ENCODE measurements at regions not wholly inside any gene's neighbourhood (a gene's known extent, or its start where the extent isn't known, plus 50 kb on each side); places are given as distances from the start of the nearest gene placed in this dataset.
A peak's percentile ranks its signal among the peaks of the same experiment; 100 is the strongest.
"Not testable (repeated sequence)": the region's sequence is repeated elsewhere in the genome, so short reads cannot be mapped to it uniquely, and the experiment has no call there.

- H3K9ac ChIP-seq (ENCODE audit: low read depth in 1 of 2, low read length in 2 of 2) = no peak overlapping the region
- no peak overlapping the region for H3K4me3 ChIP-seq (ENCODE audit: low read length in 2 of 2)
- H3K27ac ChIP-seq (ENCODE audit: low read depth in 2 of 2, low read length in 2 of 2) = no peak overlapping the region
- no peaks in the 10 kb centered on the region for H3K9me3 ChIP-seq (ENCODE audit: control insufficient read depth in 2 of 2, low read length in 2 of 2)
- H3K4me1 ChIP-seq (ENCODE audit: control insufficient read depth in 2 of 2, insufficient read depth in 2 of 2, low read length in 2 of 2) = no peaks in the 10 kb centered on the region
- no peaks in the 10 kb centered on the region for H3K27me3 ChIP-seq (ENCODE audit: control insufficient read depth in 2 of 2, insufficient read depth in 2 of 2, low read length in 2 of 2)
- no peaks in the 10 kb centered on the region for H3K36me3 ChIP-seq (ENCODE audit: control insufficient read depth in 2 of 2, insufficient read depth in 2 of 2, low read length in 2 of 2)
Observed at GRCh38 chr14:71247106-71247505, 339.8 kb downstream of the PCNX1 start.

- Histone ChIP-seq H3K9ac (ENCODE audit: low read depth in 1 of 2, low read length in 2 of 2) (no peak overlapping the region), H3K36me3 (ENCODE audit: control insufficient read depth in 2 of 2, insufficient read depth in 2 of 2, low read length in 2 of 2) (no peaks in the 10 kb centered on the region), H3K4me1 (ENCODE audit: control insufficient read depth in 2 of 2, insufficient read depth in 2 of 2, low read length in 2 of 2) (no peaks in the 10 kb centered on the region), H3K9me3 (ENCODE audit: control insufficient read depth in 2 of 2, low read length in 2 of 2) (no peaks in the 10 kb centered on the region), H3K27ac (ENCODE audit: low read depth in 2 of 2, low read length in 2 of 2) (no peak overlapping the region), H3K4me3 (ENCODE audit: low read length in 2 of 2) (no peak overlapping the region), H3K27me3 (ENCODE audit: control insufficient read depth in 2 of 2, insufficient read depth in 2 of 2, low read length in 2 of 2) (no peaks in the 10 kb centered on the region)
Observed at GRCh38 chr14:71248194-71248593, 340.9 kb downstream of the PCNX1 start.

GRCh38 chr14:71250347-71250746 lies 343.1 kb downstream of the PCNX1 start:
- Histone ChIP-seq H3K27ac (ENCODE audit: low read depth in 2 of 2, low read length in 2 of 2) (no peak overlapping the region), H3K9me3 (ENCODE audit: control insufficient read depth in 2 of 2, low read length in 2 of 2) (no peaks in the 10 kb centered on the region), H3K36me3 (ENCODE audit: control insufficient read depth in 2 of 2, insufficient read depth in 2 of 2, low read length in 2 of 2) (no peaks in the 10 kb centered on the region), H3K9ac (ENCODE audit: low read depth in 1 of 2, low read length in 2 of 2) (no peak overlapping the region), H3K27me3 (ENCODE audit: control insufficient read depth in 2 of 2, insufficient read depth in 2 of 2, low read length in 2 of 2) (no peaks in the 10 kb centered on the region), H3K4me1 (ENCODE audit: control insufficient read depth in 2 of 2, insufficient read depth in 2 of 2, low read length in 2 of 2) (no peaks in the 10 kb centered on the region), H3K4me3 (ENCODE audit: low read length in 2 of 2) (no peak overlapping the region)

GRCh38 chr14:71250791-71251190 lies 343.5 kb downstream of the PCNX1 start:
- H3K36me3 ChIP-seq (ENCODE audit: control insufficient read depth in 2 of 2, insufficient read depth in 2 of 2, low read length in 2 of 2) = no peaks in the 10 kb centered on the region
- no peak overlapping the region for H3K9ac ChIP-seq (ENCODE audit: low read depth in 1 of 2, low read length in 2 of 2)
- no peak overlapping the region for H3K4me3 ChIP-seq (ENCODE audit: low read length in 2 of 2)
- no peak overlapping the region for H3K27ac ChIP-seq (ENCODE audit: low read depth in 2 of 2, low read length in 2 of 2)
- no peaks in the 10 kb centered on the region for H3K9me3 ChIP-seq (ENCODE audit: control insufficient read depth in 2 of 2, low read length in 2 of 2)
- H3K27me3 ChIP-seq (ENCODE audit: control insufficient read depth in 2 of 2, insufficient read depth in 2 of 2, low read length in 2 of 2) = no peaks in the 10 kb centered on the region
- no peaks in the 10 kb centered on the region for H3K4me1 ChIP-seq (ENCODE audit: control insufficient read depth in 2 of 2, insufficient read depth in 2 of 2, low read length in 2 of 2)

- H3K27me3 ChIP-seq (ENCODE audit: control insufficient read depth in 2 of 2, insufficient read depth in 2 of 2, low read length in 2 of 2); H3K9ac ChIP-seq (ENCODE audit: low read depth in 1 of 2, low read length in 2 of 2); H3K4me1 ChIP-seq (ENCODE audit: control insufficient read depth in 2 of 2, insufficient read depth in 2 of 2, low read length in 2 of 2); H3K4me3 ChIP-seq (ENCODE audit: low read length in 2 of 2); H3K36me3 ChIP-seq (ENCODE audit: control insufficient read depth in 2 of 2, insufficient read depth in 2 of 2, low read length in 2 of 2); H3K9me3 ChIP-seq (ENCODE audit: control insufficient read depth in 2 of 2, low read length in 2 of 2); H3K27ac ChIP-seq (ENCODE audit: low read depth in 2 of 2, low read length in 2 of 2): not testable (repeated sequence)
Observed at GRCh38 chr14:71254091-71254719, 346.9 kb downstream of the PCNX1 start.

GRCh38 chr14:71261206-71261605 lies 353.9 kb downstream of the PCNX1 start:
- Histone ChIP-seq H3K27ac (ENCODE audit: low read depth in 2 of 2, low read length in 2 of 2) (no peak overlapping the region), H3K4me3 (ENCODE audit: low read length in 2 of 2) (no peak overlapping the region), H3K4me1 (ENCODE audit: control insufficient read depth in 2 of 2, insufficient read depth in 2 of 2, low read length in 2 of 2) (no peaks in the 10 kb centered on the region), H3K9me3 (ENCODE audit: control insufficient read depth in 2 of 2, low read length in 2 of 2) (peaks cover 4 to 6% of the 10 kb centered on the region in 2 donors), H3K27me3 (ENCODE audit: control insufficient read depth in 2 of 2, insufficient read depth in 2 of 2, low read length in 2 of 2) (no peaks in the 10 kb centered on the region), H3K36me3 (ENCODE audit: control insufficient read depth in 2 of 2, insufficient read depth in 2 of 2, low read length in 2 of 2) (no peaks in the 10 kb centered on the region), H3K9ac (ENCODE audit: low read depth in 1 of 2, low read length in 2 of 2) (no peak overlapping the region)

- no peak overlapping the region for H3K27ac ChIP-seq (ENCODE audit: low read depth in 2 of 2, low read length in 2 of 2)
- no peaks in the 10 kb centered on the region for H3K36me3 ChIP-seq (ENCODE audit: control insufficient read depth in 2 of 2, insufficient read depth in 2 of 2, low read length in 2 of 2)
- H3K27me3 ChIP-seq (ENCODE audit: control insufficient read depth in 2 of 2, insufficient read depth in 2 of 2, low read length in 2 of 2) = no peaks in the 10 kb centered on the region
- no peaks in the 10 kb centered on the region for H3K4me1 ChIP-seq (ENCODE audit: control insufficient read depth in 2 of 2, insufficient read depth in 2 of 2, low read length in 2 of 2)
- no peak overlapping the region for H3K4me3 ChIP-seq (ENCODE audit: low read length in 2 of 2)
- no peak overlapping the region for H3K9ac ChIP-seq (ENCODE audit: low read depth in 1 of 2, low read length in 2 of 2)
- peaks cover 4 to 6% of the 10 kb centered on the region in 2 donors for H3K9me3 ChIP-seq (ENCODE audit: control insufficient read depth in 2 of 2, low read length in 2 of 2)
Observed at GRCh38 chr14:71262441-71262840, 355.2 kb downstream of the PCNX1 start.

- no peaks in the 10 kb centered on the region for H3K27me3 ChIP-seq (ENCODE audit: control insufficient read depth in 2 of 2, insufficient read depth in 2 of 2, low read length in 2 of 2)
- no peaks in the 10 kb centered on the region for H3K36me3 ChIP-seq (ENCODE audit: control insufficient read depth in 2 of 2, insufficient read depth in 2 of 2, low read length in 2 of 2)
- H3K4me3 ChIP-seq (ENCODE audit: low read length in 2 of 2) = no peak overlapping the region
- H3K9ac ChIP-seq (ENCODE audit: low read depth in 1 of 2, low read length in 2 of 2) = no peak overlapping the region
- H3K27ac ChIP-seq (ENCODE audit: low read depth in 2 of 2, low read length in 2 of 2) = no peak overlapping the region
- peaks cover 0 to 4% of the 10 kb centered on the region in 2 donors for H3K9me3 ChIP-seq (ENCODE audit: control insufficient read depth in 2 of 2, low read length in 2 of 2)
- H3K4me1 ChIP-seq (ENCODE audit: control insufficient read depth in 2 of 2, insufficient read depth in 2 of 2, low read length in 2 of 2) = no peaks in the 10 kb centered on the region
Observed at GRCh38 chr14:71264260-71264659, 357.0 kb downstream of the PCNX1 start.

GRCh38 chr14:71267007-71267513 lies 359.8 kb downstream of the PCNX1 start:
- no peaks in the 10 kb centered on the region for H3K9me3 ChIP-seq (ENCODE audit: control insufficient read depth in 2 of 2, low read length in 2 of 2)
- no peaks in the 10 kb centered on the region for H3K36me3 ChIP-seq (ENCODE audit: control insufficient read depth in 2 of 2, insufficient read depth in 2 of 2, low read length in 2 of 2)
- H3K9ac ChIP-seq (ENCODE audit: low read depth in 1 of 2, low read length in 2 of 2) = no peak overlapping the region
- no peak overlapping the region for H3K4me3 ChIP-seq (ENCODE audit: low read length in 2 of 2)
- H3K4me1 ChIP-seq (ENCODE audit: control insufficient read depth in 2 of 2, insufficient read depth in 2 of 2, low read length in 2 of 2) = no peaks in the 10 kb centered on the region
- H3K27me3 ChIP-seq (ENCODE audit: control insufficient read depth in 2 of 2, insufficient read depth in 2 of 2, low read length in 2 of 2) = no peaks in the 10 kb centered on the region
- no peak overlapping the region for H3K27ac ChIP-seq (ENCODE audit: low read depth in 2 of 2, low read length in 2 of 2)

GRCh38 chr14:71267691-71268090 lies 360.4 kb downstream of the PCNX1 start:
- Histone ChIP-seq H3K9me3 (ENCODE audit: control insufficient read depth in 2 of 2, low read length in 2 of 2) (no peaks in the 10 kb centered on the region), H3K27ac (ENCODE audit: low read depth in 2 of 2, low read length in 2 of 2) (no peak overlapping the region), H3K27me3 (ENCODE audit: control insufficient read depth in 2 of 2, insufficient read depth in 2 of 2, low read length in 2 of 2) (no peaks in the 10 kb centered on the region), H3K4me3 (ENCODE audit: low read length in 2 of 2) (peak overlapping the region in 1 of 2 donors; percentile 49), H3K36me3 (ENCODE audit: control insufficient read depth in 2 of 2, insufficient read depth in 2 of 2, low read length in 2 of 2) (no peaks in the 10 kb centered on the region), H3K9ac (ENCODE audit: low read depth in 1 of 2, low read length in 2 of 2) (no peak overlapping the region), H3K4me1 (ENCODE audit: control insufficient read depth in 2 of 2, insufficient read depth in 2 of 2, low read length in 2 of 2) (no peaks in the 10 kb centered on the region)
